Esophagus muscularis mucosa (tissue), 4 donors: ENCODE measurements at regions not wholly inside any gene's neighbourhood (a gene's known extent, or its start where the extent isn't known, plus 50 kb on each side); places are given as distances from the start of the nearest gene placed in this dataset.

ENCODE experiments used
- DNase-seq: peaks from one replicate; pipeline ENCODE4 v3.0.0-alpha.2; 2017; ENCODE audit errors: extremely low spot score
- H3K27ac ChIP-seq, 4 donors: fragments of 200-600 bp; sonication (generic); replicated peaks in 1 of 4; 1 replicate in 3 of 4; 2 replicates in 1 of 4; pipeline ENCODE4 v1.5.1; 2016 to 2019; ENCODE audit warnings: mild to moderate bottlenecking in 1 of 4
- H3K27me3 ChIP-seq, 4 donors: fragments of 200-600 bp; sonication (generic); one replicate each; pipeline versions ENCODE4 v1.5.1 to v1.6.0; 2016 to 2019
- H3K36me3 ChIP-seq, 4 donors: fragments of 200-600 bp; sonication (generic); one replicate each; pipeline ENCODE4 v1.5.1; 2016 to 2019
- H3K4me1 ChIP-seq, 4 donors: fragments of 200-600 bp; sonication (generic); one replicate each; pipeline ENCODE4 v1.5.1; 2016 to 2019
- H3K4me3 ChIP-seq, 4 donors: fragments of 200-600 bp; sonication (generic); 1 replicate in 2 of 4; 2 replicates in 2 of 4; pipeline ENCODE4 v1.5.1; 2016 to 2019; ENCODE audit warnings: mild to moderate bottlenecking in 4 of 4, moderate library complexity in 1 of 4
- H3K9me3 ChIP-seq, 4 donors: fragments of 200-600 bp; sonication (generic); 1 replicate in 3 of 4; 2 replicates in 1 of 4; pipeline ENCODE4 v1.5.1; 2016 to 2019
- CTCF ChIP-seq, 3 experiments: fragments of 200-600 bp in 2 of 3; fragments of 450-650 bp in 1 of 3; sonication (generic) in 2 of 3; IDR thresholded peaks; one replicate each; pipeline ENCODE4 v1.5.1; 2017 to 2019; ENCODE audit warnings: antibody characterized with exemption in 3 of 3, mild to moderate bottlenecking in 2 of 3, moderate library complexity in 1 of 3
- EP300 ChIP-seq: sonication (generic); formaldehyde crosslinking; IDR thresholded peaks from one replicate; pipeline ENCODE4 v1.6.1; 2017; ENCODE audit warnings: antibody characterized with exemption
- POLR2A ChIP-seq: fragments of 450-650 bp; IDR thresholded peaks from one replicate; pipeline ENCODE4 v1.6.1; 2017; ENCODE audit warnings: antibody characterized with exemption, moderate library complexity, mild to moderate bottlenecking, low read depth
- POLR2AphosphoS5 ChIP-seq, 2 donors: sonication (generic); formaldehyde crosslinking; IDR thresholded peaks; one replicate each; pipeline ENCODE4 v1.6.1; 2017; ENCODE audit warnings: antibody characterized with exemption in 2 of 2
- WGBS: methylation state at CpG from one replicate; pipeline ENCODE4 v1.1.5; 2018; 5-methylcytosine and 5-hydroxymethylcytosine counted together
- intact Hi-C: fragments of 100-400 bp; cut with DNase I; formaldehyde crosslinking; loops from one replicate; pipeline ENCODE4 v1.15.1; 2023

GRCh38 chr1:218803351-218803997, 370.2 kb upstream of the LYPLAL1 start:
- no peak for TF ChIP-seq POLR2A
- no peak for TF ChIP-seq CTCF (IDR thresholded peaks at IDR 0.05)
- no peak for TF ChIP-seq POLR2AphosphoS5 (IDR thresholded peaks at IDR 0.05)
- Histone ChIP-seq H3K36me3 (no peaks in the 10 kb centered on the region), H3K9me3 (no peaks in the 10 kb centered on the region), H3K27me3 (no peaks in the 10 kb centered on the region), H3K27ac (no peak overlapping the region), H3K4me3 (no peak overlapping the region), H3K4me1 (no peaks in the 10 kb centered on the region)
- intact Hi-C loops = no loop called here
- WGBS = 88% methylated on average over 3 of the region's 3 CpGs
- no peak for DNase-seq

GRCh38 chr1:218804014-218804785, 369.5 kb upstream of the LYPLAL1 start:
- Histone ChIP-seq H3K27ac (no peak overlapping the region), H3K4me3 (no peak overlapping the region), H3K27me3 (no peaks in the 10 kb centered on the region), H3K4me1 (no peaks in the 10 kb centered on the region), H3K36me3 (no peaks in the 10 kb centered on the region), H3K9me3 (no peaks in the 10 kb centered on the region)
- TF ChIP-seq CTCF (IDR thresholded peaks at IDR 0.05) = no peak
- TF ChIP-seq POLR2AphosphoS5 (IDR thresholded peaks at IDR 0.05) = no peak
- no peak for TF ChIP-seq POLR2A
- TF ChIP-seq EP300 = no peak
- intact Hi-C loops = no loop called here
- DNase-seq = no peak

GRCh38 chr1:218809061-218809460, 364.6 kb upstream of the LYPLAL1 start:
- DNase-seq = no peak
- WGBS = 80% methylated on average over 3 of the region's 3 CpGs
- no peaks in the 10 kb centered on the region for H3K27me3 ChIP-seq
- H3K4me1 ChIP-seq = peaks cover 0 to 11% (median 10%) of the 10 kb centered on the region in 4 donors
- TF ChIP-seq EP300 = no peak
- no peak for TF ChIP-seq POLR2A
- TF ChIP-seq POLR2AphosphoS5 (IDR thresholded peaks at IDR 0.05) = no peak
- no peak for TF ChIP-seq CTCF (IDR thresholded peaks at IDR 0.05)
- intact Hi-C loops = no loop called here
- H3K27ac ChIP-seq = no peak overlapping the region
- H3K9me3 ChIP-seq = no peaks in the 10 kb centered on the region
- no peak overlapping the region for H3K4me3 ChIP-seq
- H3K36me3 ChIP-seq = no peaks in the 10 kb centered on the region

- Histone ChIP-seq H3K27me3 (no peaks in the 10 kb centered on the region), H3K4me3 (no peak overlapping the region), H3K36me3 (no peaks in the 10 kb centered on the region), H3K9me3 (no peaks in the 10 kb centered on the region), H3K27ac (no peak overlapping the region), H3K4me1 (peaks cover 0 to 11% (median 10%) of the 10 kb centered on the region in 4 donors)
- intact Hi-C loops = no loop called here
- no peak for TF ChIP-seq POLR2AphosphoS5 (IDR thresholded peaks at IDR 0.05)
- TF ChIP-seq EP300 = no peak
- TF ChIP-seq POLR2A = no peak
- TF ChIP-seq CTCF (IDR thresholded peaks at IDR 0.05) = no peak
- DNase-seq = no peak
- WGBS = 88% methylated on average over 1 of the region's 1 CpG
Observed at GRCh38 chr1:218809625-218810024, 364.1 kb upstream of the LYPLAL1 start.
